ENCODE measurements at regions not wholly inside any gene's neighbourhood (a gene's known extent, or its start where the extent isn't known, plus 50 kb on each side); places are given as distances from the start of the nearest gene placed in this dataset.

DNA sequence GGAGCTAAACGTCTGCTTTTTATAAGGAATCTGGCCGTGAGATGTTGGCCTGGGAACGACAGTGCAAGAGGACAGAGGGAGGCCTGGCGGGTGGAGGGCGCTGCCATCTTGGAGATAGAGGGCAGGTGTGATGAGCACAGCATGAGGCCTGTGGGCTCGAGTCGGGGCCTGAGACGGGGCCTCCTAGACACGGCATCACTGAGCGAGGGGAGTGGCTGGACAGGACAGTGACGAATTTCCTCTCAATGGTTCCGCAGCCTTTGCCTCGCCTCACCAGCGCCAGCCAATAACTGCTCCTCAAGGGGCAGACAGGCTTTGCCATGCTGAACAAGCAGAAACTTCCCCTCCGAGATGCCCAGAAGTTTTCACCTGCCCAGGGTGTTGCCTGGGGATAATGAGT, 376.7 kb downstream of the THBS2 start:
- TF ChIP-seq, protein P1, sequence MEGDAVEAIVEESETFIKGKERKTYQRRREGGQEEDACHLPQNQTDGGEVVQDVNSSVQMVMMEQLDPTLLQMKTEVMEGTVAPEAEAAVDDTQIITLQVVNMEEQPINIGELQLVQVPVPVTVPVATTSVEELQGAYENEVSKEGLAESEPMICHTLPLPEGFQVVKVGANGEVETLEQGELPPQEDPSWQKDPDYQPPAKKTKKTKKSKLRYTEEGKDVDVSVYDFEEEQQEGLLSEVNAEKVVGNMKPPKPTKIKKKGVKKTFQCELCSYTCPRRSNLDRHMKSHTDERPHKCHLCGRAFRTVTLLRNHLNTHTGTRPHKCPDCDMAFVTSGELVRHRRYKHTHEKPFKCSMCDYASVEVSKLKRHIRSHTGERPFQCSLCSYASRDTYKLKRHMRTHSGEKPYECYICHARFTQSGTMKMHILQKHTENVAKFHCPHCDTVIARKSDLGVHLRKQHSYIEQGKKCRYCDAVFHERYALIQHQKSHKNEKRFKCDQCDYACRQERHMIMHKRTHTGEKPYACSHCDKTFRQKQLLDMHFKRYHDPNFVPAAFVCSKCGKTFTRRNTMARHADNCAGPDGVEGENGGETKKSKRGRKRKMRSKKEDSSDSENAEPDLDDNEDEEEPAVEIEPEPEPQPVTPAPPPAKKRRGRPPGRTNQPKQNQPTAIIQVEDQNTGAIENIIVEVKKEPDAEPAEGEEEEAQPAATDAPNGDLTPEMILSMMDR (IDR thresholded peaks at IDR 0.05), result no peak
- no peak for TF ChIP-seq EP300 (IDR thresholded peaks at IDR 0.05)

Measured in tibial nerve (tissue), 4 donors.